Epithelial cell of prostate (primary cell): ENCODE measurements at regions not wholly inside any gene's neighbourhood (a gene's known extent, or its start where the extent isn't known, plus 50 kb on each side); places are given as distances from the start of the nearest gene placed in this dataset.

Experiments
- DNase-seq: peaks from one replicate; pipeline ENCODE4 v3.0.0-alpha.2; 2011; ENCODE audit warnings: low read depth, low spot score
- H3K27ac ChIP-seq: fragments of 450-650 bp; 2 replicates; pipeline ENCODE4 v1.5.1; 2017; ENCODE audit warnings: mild to moderate bottlenecking

DNA sequence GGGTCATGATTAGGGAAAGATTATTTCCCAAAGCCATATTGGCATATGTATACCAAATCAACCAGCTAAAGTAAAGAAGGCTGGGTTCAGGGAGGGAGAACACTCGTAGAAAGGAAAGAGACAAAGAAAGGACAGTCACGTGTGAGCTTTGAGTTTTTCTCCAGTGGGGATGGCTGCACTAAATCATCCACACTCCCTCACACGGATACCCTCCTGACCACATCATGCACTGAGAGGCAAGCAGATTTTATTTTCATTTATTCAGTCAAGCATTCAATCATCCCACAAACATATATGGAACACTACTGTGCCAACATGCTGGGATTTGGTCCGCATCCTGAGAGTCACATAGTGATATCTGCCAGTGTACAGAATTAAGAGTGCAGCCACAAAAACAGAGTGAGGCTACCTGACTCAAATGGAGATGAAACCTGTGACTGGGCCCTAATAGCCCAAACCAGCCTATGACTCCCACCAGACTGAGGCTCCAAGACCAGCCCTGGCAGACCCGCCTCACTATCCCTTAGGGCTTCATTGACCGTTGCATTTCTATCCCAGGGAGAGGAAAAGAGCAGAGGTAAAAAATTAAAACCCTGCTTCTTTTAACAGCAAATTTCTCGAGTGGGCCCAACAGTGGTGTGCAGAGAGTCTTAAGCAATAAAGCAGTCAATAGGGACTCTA is 155.9 kb downstream of the BARHL2 start:
- no peak for DNase-seq
- H3K27ac ChIP-seq: no peak overlapping the region

DNA sequence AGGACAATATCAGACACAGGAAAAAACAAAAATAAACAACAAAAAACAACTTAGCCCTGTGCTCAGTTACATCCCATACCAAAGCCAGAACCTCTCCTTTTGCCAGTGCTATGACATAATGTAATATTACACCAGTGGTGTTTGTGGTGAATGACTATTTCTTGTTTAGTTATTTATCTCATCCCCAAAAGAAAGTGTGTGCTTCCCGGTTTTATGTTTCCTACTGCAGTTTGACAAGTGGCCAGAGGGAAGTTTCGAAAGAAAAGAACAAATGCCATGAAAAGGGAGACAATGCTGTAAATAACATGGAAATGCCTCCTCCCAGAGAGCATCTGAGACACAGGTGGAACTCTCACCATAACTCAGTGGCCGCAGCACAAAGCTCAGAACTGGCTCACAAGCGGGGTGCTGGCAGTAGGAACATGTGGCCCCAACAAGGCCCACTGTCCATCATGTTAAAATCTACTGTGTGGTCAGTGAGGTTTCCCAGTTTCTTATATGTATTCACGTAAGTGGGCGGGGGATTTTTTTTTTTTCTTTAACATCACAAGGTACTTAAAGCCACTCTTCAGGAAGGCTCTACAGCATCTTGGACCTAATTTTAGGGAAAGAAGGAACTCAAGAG is 158.2 kb downstream of the BARHL2 start:
- no peak for DNase-seq

DNA sequence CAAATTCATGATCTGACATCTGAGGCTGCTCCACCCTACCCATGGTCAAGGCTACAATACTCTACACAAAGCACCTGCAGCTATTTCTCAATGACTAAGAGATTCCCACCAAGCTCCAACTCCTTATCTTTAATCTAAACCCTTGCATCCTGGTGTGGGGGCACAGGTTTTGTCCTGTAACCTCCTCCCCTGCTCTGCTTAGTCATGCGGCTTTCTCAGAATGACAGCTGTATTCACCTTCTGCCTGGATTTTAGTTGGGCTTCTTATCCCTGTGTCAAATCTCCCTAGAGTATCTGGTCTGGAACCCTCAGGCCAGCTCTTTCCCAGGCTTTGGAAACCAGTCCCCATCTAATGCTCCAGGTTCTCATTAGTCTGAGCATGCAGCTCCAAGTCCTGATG is 159.0 kb downstream of the BARHL2 start:
- DNase-seq: no peak
- no peak overlapping the region for H3K27ac ChIP-seq

More for the DNA sequence above, 158.2 kb downstream of the BARHL2 start:
- H3K27ac ChIP-seq: no peak overlapping the region

DNA sequence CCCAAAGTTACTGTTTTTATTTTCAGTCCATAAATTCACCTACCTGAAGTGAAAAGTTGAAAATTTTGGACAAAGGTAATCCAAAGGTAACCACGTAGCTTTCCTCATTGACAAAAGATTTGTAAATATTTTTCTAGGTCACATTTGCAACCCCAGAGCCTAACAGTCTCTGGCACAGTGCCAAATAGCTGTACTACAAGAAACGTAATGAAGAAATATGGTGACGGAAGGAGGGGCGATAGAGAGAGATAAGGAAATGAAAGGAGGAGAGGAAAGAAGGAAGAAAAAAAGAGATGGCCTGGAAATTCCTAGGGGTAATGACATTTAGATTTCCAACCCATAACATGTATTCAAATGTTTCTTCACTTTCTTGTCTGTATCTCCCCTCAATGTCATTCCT is 159.4 kb downstream of the BARHL2 start:
- DNase-seq: no peak
- H3K27ac ChIP-seq: no peak overlapping the region

DNA sequence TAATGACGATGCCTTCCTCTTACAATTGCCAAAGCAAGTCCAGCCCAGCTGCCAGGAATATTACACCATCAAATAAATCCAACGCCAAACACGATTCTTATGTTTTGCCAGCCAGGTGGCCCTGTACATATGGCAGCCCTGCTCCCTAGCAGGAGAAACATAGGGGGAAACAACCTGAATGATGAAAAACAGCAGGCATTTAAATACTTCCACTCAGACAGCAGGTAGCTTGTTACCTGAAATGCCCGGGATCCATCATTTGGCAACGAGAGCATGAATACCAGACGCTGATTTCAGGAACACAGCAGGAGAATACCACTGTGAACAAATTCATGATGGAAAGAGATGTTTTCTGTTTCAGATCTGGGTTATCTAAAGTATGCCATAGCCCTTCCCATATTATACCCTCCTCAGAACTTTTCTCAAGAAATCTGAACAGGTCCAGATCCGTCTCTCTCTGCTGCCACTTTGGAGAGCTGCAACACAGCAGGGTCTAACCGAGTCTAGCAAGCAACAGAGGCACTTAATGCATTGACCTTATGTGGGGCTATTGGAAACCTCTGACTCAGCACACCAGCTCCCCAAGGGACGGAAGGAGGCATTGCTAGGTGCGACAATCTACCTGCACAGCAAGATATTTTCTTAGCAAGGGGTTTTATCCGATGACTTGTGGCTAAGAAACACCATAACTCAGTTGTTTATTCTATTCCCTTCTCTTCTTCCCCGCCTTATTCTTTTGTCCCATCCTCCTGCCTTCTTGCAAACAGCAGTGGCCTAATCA is 166.3 kb downstream of the BARHL2 start:
- no peak for DNase-seq
- no peak overlapping the region for H3K27ac ChIP-seq

DNA sequence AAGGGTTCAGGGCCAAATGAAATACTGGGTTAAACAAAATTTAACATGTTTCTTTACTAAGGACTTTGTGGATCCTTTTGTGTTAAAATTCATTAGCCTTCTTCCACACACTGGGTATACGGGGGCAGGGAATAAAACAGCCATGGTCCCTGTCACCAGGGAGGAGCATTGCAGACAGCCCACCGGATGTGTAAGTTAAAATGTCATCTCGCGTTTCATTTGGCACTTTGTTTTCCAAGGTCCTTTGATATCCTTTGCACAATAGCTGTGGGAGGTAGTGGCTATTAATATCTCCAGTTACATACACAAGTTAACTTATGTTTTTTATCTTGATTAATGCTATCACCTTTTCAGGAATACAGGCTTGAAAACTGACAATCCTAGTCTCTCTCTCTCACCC is 172.7 kb downstream of the BARHL2 start:
- no peak for DNase-seq
- no peak overlapping the region for H3K27ac ChIP-seq

DNA sequence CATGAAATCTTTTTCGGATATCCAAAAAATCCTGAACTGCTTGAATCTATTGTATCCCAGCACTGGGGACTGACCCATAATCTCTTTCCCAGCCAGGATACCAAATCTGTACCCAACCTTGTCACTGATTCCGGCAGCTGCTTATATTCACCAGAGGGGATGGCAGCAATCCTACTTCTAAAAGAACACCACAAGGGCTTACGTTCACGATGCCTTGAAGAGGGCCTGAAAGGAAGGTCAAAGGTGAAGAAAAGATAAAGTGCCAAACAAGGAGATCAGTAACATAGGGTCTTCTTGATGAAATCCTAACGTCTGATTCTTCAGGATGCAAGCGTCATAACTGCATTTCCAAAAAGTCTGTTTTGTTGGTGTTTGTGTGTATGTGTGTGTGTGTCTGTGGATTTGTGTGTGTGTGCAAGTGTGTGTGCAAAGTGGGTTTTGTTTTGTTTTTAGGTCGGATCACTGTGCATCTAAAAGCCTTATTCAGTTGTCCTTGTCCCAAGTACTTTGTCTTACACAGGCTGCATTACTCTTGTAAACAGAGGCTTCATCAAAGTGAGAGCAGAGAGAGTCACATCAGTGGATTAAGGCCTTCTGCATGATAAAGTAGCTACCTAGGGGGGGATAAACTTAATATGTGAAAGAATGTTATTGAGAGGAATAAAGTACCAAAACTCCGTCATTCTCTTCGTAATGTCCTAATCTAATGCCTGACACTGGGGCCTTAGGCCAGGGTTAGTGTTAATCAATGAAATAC is 179.3 kb downstream of the BARHL2 start:
- H3K27ac ChIP-seq: no peak overlapping the region
- DNase-seq: no peak

DNA sequence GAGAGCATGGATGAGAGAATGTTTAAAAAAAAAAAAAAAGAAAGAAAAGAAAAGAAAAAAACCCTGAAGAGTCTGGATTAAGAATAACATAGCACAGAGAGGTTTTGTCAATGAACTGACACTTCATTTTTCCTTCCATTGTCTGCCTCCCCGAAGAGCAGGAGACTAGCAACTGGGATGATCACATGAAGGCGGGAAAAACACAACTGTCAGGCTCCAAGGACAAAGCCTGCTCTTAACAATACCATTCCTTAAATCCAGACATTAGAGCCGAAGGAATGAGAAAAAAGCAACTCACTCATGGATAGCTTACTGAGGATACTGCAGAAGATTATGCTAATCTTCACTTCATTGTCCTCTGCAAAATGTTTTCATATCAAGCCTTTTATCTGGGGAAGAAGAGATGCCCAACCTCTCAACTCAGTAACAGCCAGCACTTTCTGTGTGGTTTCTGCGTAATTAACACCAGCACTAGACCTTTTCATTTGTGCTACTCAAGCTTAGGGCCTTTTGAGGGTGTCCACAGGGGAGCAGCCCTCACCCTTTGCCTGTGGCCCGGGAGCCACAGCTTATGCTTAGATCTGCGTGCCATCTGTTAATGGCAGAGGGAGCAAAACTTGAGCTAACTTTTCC is 182.3 kb downstream of the BARHL2 start:
- no peak for DNase-seq
- no peak overlapping the region for H3K27ac ChIP-seq

DNA sequence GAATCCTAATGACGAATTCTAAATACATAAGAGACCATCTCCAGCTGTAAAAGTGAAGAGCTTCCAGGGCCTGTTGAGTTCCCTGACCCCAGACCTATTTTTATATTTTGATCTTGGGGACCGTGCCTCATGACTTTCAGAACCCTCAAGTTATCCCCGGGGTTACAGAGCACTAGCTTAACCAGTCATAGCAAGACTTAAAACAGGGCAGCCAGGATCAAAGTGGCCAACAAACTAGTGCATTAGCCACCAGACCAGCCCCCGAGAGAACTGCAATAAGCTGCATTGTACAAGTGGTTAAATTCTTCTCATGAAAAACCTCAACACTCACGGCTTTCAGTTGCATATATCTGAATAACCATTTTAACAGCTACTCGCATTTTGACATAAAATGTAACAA is 183.0 kb downstream of the BARHL2 start:
- H3K27ac ChIP-seq: no peak overlapping the region
- DNase-seq: no peak

DNA sequence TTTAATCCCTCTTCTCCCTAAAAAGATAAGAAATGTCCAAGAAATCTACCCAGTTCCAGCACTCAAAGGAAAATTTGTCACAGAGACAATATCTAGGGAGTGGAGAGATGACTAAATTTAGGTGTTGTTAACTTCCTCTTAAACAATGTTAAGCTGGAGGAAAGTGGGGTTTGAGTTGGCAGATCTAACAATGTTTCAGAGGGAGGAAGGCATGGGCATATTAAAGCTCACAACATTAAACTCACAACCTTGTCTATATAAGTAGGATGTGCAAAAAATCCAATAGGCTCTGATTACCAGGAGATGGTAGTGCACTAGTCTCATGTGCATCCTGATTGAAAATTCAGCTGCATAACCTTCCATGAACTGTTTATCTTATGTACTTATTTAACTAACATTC is 190.1 kb downstream of the BARHL2 start:
- DNase-seq: no peak
- no peak overlapping the region for H3K27ac ChIP-seq

DNA sequence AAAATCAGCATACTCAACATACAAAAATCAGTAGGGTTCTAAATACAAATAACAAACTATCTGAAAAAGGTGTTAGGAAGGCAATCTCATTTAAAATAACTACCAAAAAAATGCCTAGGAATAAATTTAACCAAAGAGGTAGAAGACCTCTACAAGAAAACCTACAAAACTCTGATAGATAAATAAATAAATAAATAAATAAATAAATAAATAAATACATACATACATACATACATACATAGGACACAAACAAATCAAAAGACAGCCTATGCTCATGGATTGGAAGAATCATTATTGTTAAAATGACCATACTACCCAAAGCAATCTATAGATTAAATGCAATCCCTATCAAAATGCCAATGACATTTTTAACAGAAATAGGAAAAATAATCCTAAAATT is 194.7 kb downstream of the BARHL2 start:
- no peak overlapping the region for H3K27ac ChIP-seq
- no peak for DNase-seq

DNA sequence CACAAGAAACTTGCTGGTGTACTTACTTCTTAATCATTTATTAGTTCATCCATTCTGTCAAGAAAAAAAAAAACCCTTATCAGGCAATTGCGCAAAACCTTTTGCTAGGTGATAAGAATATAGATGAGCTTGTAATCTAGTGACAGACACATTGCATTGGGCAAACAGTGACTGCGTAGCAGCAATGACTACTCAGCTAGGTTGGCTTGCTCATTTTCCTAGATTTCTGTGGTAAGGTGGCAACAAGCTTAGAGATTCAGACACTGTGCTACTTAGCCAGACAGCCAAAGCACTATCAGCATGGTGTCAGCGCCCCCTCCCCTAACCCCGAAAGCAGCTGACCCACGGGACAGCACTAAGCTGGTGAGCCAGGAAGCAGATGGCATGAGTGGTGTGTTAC is 203.1 kb downstream of the BARHL2 start:
- no peak overlapping the region for H3K27ac ChIP-seq
- no peak for DNase-seq

DNA sequence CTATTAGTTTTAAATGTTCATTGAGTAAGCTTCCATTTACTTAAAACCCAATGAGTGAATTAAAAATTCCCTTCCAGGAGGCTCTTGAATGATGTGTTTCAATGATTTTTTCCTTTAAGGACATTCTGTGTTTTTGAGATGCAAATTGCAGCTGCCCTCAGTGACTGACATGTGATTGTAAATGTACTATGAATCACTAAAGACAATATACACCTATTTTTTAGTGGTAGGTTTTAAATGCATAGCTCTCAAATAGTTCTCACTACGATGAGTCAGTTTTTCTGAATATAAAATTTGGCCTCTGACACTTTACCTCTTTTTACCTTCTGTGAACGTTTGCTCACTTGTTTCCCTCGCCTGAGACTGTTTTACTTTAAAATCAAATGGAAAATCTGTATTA is 204.7 kb downstream of the BARHL2 start:
- H3K27ac ChIP-seq: no peak overlapping the region
- no peak for DNase-seq

DNA sequence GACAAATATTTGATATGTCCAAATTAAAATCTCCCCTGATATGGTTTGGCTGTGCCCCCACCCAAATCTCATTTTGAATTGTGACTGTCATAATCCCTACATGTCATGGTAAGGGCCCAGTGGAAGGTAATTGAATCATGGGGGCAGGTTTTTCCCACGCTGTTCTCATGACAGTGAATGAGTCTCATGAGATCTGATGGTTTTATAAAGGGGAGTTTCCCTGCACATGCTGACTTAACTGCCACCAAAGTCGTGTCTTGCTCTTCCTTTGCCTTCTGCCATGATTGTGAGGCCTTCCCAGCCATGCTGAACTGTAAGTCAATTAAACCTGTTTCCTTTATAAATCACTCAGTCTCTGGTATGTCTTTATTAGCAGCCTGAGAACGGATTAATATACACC is 207.0 kb downstream of the BARHL2 start:
- DNase-seq: no peak
- H3K27ac ChIP-seq: no peak overlapping the region

DNA sequence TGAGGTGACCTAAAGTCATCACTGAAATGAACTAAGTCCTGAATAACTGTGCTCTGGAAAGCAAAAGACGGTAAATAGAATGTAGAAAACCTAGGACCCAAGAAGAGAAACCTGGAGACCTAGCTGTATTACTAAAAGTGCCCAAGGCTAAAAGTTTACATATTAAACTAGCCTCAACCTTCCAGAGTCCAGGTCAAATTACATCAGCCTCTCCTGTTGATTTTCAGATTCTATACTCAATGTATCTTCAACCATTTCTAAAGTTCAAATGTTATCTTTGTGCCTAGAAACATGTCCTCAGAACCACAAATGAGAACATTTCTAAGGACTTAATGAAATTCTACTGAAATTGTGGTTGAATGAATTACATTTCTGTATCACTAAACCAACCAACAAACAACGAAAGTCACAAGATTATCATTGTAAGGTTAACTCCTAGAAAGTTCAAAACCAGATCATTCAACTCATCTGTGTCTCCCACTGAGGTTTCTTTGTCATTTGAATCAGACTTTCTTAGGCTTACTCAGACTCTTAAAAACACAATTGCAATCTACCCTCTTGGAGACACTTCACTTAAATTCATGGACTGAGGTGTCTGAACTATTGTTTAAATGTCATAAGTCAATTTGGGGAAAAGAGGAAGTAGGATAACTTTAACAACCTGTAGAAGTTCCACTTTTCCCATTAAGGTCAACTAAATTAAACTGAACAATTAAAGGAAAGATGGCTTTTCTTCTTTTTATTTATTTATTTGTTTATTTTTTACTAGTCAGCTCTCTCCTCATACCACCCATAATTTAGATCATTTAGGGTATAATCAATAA is 207.7 kb downstream of the BARHL2 start:
- H3K27ac ChIP-seq: no peak overlapping the region
- no peak for DNase-seq

DNA sequence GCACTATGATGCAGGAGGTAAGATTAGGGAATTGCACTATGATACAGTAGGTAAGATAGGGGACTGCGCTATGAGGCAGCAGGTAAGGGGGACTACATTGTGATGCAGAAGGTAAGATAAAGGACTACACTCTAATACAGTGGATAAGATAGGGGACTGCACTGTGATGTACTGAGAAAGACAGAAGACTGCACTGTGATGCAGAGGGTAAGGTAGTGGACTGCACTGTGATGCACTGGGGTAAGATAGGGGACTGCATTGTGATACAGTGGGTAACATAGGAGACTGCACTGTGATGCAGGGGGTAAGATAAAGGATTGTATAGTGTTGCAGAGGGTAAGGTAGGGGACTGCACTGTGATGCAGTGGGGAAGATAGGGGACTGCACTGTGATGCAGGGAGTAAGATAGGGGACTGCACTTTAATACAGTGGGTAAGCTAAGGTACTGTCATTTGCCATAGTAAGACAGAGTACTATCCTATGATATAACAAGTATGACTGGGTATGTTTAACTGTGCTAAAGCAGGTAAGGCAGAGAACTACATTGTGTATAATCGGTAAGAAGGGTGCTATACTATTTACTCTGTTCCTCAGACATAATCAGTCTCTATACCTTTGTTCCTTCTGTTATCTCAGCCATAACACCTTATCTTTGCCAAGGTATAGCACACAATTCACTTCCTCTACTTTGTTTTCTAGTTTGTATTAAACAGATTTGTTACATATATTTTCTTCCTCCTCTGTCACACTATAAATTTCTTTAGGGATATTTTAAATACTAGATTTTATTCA is 208.5 kb downstream of the BARHL2 start:
- no peak overlapping the region for H3K27ac ChIP-seq
- no peak for DNase-seq

DNA sequence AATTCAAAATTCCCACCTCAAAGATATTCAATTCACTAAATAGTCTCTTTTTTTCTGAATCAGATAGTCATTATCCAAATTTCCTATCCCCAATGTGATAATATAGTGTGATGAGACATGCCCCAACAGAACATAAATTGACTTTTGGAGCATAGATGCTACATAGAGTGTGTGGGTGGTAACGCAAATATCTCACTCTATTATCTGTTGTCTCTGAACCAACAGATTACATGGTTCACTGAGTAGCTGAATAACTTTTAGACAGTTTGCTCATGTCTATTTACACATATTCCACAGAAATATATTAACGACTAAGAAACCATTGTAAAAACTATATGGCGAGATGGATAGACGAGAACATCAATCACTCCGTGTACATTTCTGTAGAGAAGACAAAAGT is 209.9 kb downstream of the BARHL2 start:
- no peak for DNase-seq

DNA sequence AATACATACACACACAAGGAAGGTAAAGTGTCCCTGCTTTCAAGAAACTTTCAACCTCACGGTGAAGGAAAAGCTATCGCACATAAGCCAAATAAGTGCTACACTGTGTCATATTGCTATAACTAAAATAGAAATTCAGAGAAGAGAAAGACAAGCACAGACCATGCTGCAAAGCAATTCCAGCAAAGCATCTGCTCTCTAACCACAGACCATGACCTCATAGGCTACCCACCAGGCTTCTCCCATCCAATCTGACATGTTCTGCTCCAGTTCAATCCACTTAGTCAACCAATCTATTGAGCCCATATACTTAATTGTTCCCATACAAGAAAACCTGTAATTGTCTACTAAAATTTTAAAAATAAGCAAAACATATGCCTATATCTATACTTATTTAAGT is 211.3 kb downstream of the BARHL2 start:
- no peak for DNase-seq
- H3K27ac ChIP-seq: no peak overlapping the region

More for the DNA sequence above, 209.9 kb downstream of the BARHL2 start:
- H3K27ac ChIP-seq: no peak overlapping the region

DNA sequence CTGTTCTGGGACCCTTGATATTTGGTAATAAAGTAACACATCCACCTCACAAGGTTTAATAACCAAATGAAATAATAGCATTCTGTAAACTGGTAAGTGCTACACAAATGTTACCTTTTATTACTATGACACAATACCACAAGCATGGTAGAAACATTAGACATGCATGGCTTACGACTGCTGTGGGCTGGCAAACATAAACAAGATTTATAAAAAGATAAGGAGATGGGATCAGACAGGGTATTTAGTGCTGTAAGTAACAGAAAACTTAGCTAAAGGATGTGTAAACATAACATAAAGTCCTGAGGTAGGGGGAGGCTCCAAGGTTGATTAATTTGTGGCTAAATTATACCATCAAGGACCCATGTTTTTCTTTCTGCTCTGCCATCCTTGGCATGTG is 212.6 kb downstream of the BARHL2 start:
- H3K27ac ChIP-seq: no peak overlapping the region
- no peak for DNase-seq
